K562 (cell line): ENCODE measurements at regions not wholly inside any gene's neighbourhood (a gene's known extent, or its start where the extent isn't known, plus 50 kb on each side); places are given as distances from the start of the nearest gene placed in this dataset.

ENCODE experiments used
- BCL6 ChIP-seq: fragments of 250-450 bp; sonication (Bioruptor Pico); IDR thresholded peaks from 2 replicates; pipeline ENCODE4 v1.4.0; 2020
- CHD4 ChIP-seq: fragments of 200-600 bp; sonication (generic); IDR thresholded peaks from 3 replicates; pipeline ENCODE4 v1.6.1; 2012; ENCODE audit warnings: low read depth, mild to moderate bottlenecking, mixed read lengths, low read length, inconsistent platforms; ENCODE audit not compliant: insufficient read depth, insufficient replicate concordance, poor library complexity, severe bottlenecking
- ETV5 ChIP-seq: sonication (generic); formaldehyde crosslinking; IDR thresholded peaks from 2 replicates; pipeline ENCODE4 v1.4.0; 2020; ENCODE audit warnings: low read depth, mild to moderate bottlenecking, missing genetic modification reagents
- FOXM1 ChIP-seq, 2 experiments: fragments of 450-650 bp in 1 of 2; sonication (generic) in 1 of 2; formaldehyde crosslinking in 1 of 2; IDR thresholded peaks; 2 replicates each; pipeline versions ENCODE4 v1.6.1 to v1.9.0; 2017 to 2022; ENCODE audit warnings: low read depth in 2 of 2, mild to moderate bottlenecking in 2 of 2, missing genetic modification reagents in 1 of 2, moderate library complexity in 1 of 2
- JUN ChIP-seq, 2 experiments: sonication (generic) in 1 of 2; formaldehyde crosslinking in 1 of 2; IDR thresholded peaks; 2 replicates each; pipeline versions ENCODE4 v1.6.1 to v1.8.0; 2012 to 2022; ENCODE audit warnings: borderline replicate concordance in 2 of 2, mild to moderate bottlenecking in 2 of 2, improper control_type of control experiment in 1 of 2, low read depth in 1 of 2, low read length in 1 of 2, missing genetic modification reagents in 1 of 2
- MYC ChIP-seq, 2 experiments: fragments of 250-450 bp in 1 of 2; sonication (Bioruptor Pico) in 1 of 2; IDR thresholded peaks; 2 replicates each; pipeline versions ENCODE4 v1.5.1 to v1.6.1; 2012 to 2021; ENCODE audit warnings: low read depth in 2 of 2, borderline replicate concordance in 1 of 2, improper control_type of control experiment in 1 of 2, low read length in 1 of 2, mild to moderate bottlenecking in 1 of 2, moderate library complexity in 1 of 2
- RCOR1 ChIP-seq, 2 experiments: IDR thresholded peaks; 2 replicates each; pipeline ENCODE4 v1.6.1; 2012; ENCODE audit warnings: low read depth in 2 of 2, low read length in 2 of 2, borderline replicate concordance in 1 of 2, improper control_type of control experiment in 1 of 2
- TAF1 ChIP-seq: IDR thresholded peaks from 2 replicates; pipeline ENCODE4 v1.6.1; 2011; ENCODE audit warnings: mild to moderate bottlenecking, low read length, moderate library complexity; ENCODE audit not compliant: insufficient read depth, control insufficient read depth, severe bottlenecking; ENCODE audit errors: extremely low read depth
- ZNF197 ChIP-seq: fragments of 200-800 bp; sonication (Bioruptor generic); IDR thresholded peaks from 2 replicates; pipeline ENCODE4 v1.6.1; 2016; ENCODE audit warnings: low read depth, missing genetic modification characterization, missing compliant biosample characterization
- TF ChIP-seq, protein P1 (sequence below), 3 experiments: IDR thresholded peaks in 2 of 3; conservative IDR thresholded peaks in 1 of 3; 2 replicates each; pipeline ENCODE4 v1.5.1; 2011 to 2012; ENCODE audit warnings: low read length in 3 of 3, mild to moderate bottlenecking in 3 of 3, control low read depth in 2 of 3, improper control_type of control experiment in 1 of 3, inconsistent platforms in 1 of 3, low read depth in 1 of 3, mixed read lengths in 1 of 3, moderate library complexity in 1 of 3; ENCODE audit not compliant: insufficient read depth in 2 of 3
- TF ChIP-seq, protein P2 (sequence below), 2 experiments: fragments of 450-650 bp; formaldehyde crosslinking in 1 of 2; IDR thresholded peaks; 2 replicates each; pipeline versions ENCODE4 v1.4.0 to v1.6.1; 2014 to 2020; ENCODE audit warnings: mild to moderate bottlenecking in 2 of 2, borderline replicate concordance in 1 of 2, low read depth in 1 of 2
- TF ChIP-seq, protein P3 (sequence below), 2 experiments: fragments of 450-650 bp; conservative IDR thresholded peaks; 2 replicates each; pipeline ENCODE4 v1.6.1; 2017; ENCODE audit warnings: mild to moderate bottlenecking in 2 of 2, moderate library complexity in 2 of 2

DNA sequence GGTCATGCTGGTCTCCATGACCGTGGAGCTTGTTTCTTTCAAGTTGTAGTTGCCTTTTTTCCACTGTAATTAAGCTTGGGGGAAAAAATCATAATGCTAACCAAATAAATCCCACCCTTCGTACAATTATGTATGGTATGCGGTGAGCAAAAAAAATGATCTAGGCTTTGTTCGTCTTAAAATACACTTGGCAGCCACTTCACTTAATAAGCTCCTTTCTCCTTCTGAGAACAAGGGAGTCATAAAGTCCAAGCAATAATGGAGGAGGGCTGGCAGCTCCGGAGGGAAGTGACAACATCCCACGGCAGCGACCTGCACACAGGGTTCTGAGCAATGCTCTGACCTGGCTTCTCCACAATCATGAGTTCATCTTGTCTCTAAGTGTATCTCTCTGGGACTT is 91.2 kb upstream of the KLHL29 start:
- TF ChIP-seq, protein P1, sequence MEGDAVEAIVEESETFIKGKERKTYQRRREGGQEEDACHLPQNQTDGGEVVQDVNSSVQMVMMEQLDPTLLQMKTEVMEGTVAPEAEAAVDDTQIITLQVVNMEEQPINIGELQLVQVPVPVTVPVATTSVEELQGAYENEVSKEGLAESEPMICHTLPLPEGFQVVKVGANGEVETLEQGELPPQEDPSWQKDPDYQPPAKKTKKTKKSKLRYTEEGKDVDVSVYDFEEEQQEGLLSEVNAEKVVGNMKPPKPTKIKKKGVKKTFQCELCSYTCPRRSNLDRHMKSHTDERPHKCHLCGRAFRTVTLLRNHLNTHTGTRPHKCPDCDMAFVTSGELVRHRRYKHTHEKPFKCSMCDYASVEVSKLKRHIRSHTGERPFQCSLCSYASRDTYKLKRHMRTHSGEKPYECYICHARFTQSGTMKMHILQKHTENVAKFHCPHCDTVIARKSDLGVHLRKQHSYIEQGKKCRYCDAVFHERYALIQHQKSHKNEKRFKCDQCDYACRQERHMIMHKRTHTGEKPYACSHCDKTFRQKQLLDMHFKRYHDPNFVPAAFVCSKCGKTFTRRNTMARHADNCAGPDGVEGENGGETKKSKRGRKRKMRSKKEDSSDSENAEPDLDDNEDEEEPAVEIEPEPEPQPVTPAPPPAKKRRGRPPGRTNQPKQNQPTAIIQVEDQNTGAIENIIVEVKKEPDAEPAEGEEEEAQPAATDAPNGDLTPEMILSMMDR (IDR thresholded peaks at IDR 0.05 in 2 of 3, conservative IDR thresholded peaks at IDR 0.05 in 1 of 3; ENCODE audit: insufficient read depth in 2 of 3, low read depth in 1 of 3, low read length in 3 of 3) = no peak
- TF ChIP-seq RCOR1 (IDR thresholded peaks at IDR 0.05; ENCODE audit: borderline replicate concordance in 1 of 2, low read depth in 2 of 2, low read length in 2 of 2) = no peak
- TF ChIP-seq, protein P2, sequence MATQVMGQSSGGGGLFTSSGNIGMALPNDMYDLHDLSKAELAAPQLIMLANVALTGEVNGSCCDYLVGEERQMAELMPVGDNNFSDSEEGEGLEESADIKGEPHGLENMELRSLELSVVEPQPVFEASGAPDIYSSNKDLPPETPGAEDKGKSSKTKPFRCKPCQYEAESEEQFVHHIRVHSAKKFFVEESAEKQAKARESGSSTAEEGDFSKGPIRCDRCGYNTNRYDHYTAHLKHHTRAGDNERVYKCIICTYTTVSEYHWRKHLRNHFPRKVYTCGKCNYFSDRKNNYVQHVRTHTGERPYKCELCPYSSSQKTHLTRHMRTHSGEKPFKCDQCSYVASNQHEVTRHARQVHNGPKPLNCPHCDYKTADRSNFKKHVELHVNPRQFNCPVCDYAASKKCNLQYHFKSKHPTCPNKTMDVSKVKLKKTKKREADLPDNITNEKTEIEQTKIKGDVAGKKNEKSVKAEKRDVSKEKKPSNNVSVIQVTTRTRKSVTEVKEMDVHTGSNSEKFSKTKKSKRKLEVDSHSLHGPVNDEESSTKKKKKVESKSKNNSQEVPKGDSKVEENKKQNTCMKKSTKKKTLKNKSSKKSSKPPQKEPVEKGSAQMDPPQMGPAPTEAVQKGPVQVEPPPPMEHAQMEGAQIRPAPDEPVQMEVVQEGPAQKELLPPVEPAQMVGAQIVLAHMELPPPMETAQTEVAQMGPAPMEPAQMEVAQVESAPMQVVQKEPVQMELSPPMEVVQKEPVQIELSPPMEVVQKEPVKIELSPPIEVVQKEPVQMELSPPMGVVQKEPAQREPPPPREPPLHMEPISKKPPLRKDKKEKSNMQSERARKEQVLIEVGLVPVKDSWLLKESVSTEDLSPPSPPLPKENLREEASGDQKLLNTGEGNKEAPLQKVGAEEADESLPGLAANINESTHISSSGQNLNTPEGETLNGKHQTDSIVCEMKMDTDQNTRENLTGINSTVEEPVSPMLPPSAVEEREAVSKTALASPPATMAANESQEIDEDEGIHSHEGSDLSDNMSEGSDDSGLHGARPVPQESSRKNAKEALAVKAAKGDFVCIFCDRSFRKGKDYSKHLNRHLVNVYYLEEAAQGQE (IDR thresholded peaks at IDR 0.05; ENCODE audit: borderline replicate concordance) = no peak
- TF ChIP-seq, protein P2 (CRISPR knock-in tag; IDR thresholded peaks at IDR 0.05; ENCODE audit: low read depth) = no peak
- TF ChIP-seq FOXM1 (IDR thresholded peaks at IDR 0.05; ENCODE audit: low read depth) = no peak
- TF ChIP-seq FOXM1 (CRISPR knock-in tag; IDR thresholded peaks at IDR 0.05; ENCODE audit: low read depth) = no peak
- TF ChIP-seq ZNF197 (CRISPR knock-in tag) = no peak
- no peak for TF ChIP-seq ETV5
- no peak for TF ChIP-seq JUN (IDR thresholded peaks at IDR 0.05; ENCODE audit: borderline replicate concordance, low read depth, low read length)
- TF ChIP-seq JUN (CRISPR knock-in tag; IDR thresholded peaks at IDR 0.05; ENCODE audit: borderline replicate concordance) = no peak
- TF ChIP-seq TAF1 = no peak
- no peak for TF ChIP-seq CHD4
- TF ChIP-seq BCL6 (CRISPR knock-in tag) = no peak
- no peak for TF ChIP-seq MYC (IDR thresholded peaks at IDR 0.05; ENCODE audit: low read depth, low read length)
- no peak for TF ChIP-seq MYC (CRISPR knock-in tag; IDR thresholded peaks at IDR 0.05; ENCODE audit: borderline replicate concordance, low read depth)
- TF ChIP-seq, protein P3, sequence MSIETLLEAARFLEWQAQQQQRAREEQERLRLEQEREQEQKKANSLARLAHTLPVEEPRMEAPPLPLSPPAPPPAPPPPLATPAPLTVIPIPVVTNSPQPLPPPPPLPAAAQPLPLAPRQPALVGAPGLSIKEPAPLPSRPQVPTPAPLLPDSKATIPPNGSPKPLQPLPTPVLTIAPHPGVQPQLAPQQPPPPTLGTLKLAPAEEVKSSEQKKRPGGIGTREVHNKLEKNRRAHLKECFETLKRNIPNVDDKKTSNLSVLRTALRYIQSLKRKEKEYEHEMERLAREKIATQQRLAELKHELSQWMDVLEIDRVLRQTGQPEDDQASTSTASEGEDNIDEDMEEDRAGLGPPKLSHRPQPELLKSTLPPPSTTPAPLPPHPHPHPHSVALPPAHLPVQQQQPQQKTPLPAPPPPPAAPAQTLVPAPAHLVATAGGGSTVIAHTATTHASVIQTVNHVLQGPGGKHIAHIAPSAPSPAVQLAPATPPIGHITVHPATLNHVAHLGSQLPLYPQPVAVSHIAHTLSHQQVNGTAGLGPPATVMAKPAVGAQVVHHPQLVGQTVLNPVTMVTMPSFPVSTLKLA (conservative IDR thresholded peaks at IDR 0.05) = no peak
